Jurkat, Clone E6-1 (cell line): ENCODE measurements at regions not wholly inside any gene's neighbourhood (a gene's known extent, or its start where the extent isn't known, plus 50 kb on each side); places are given as distances from the start of the nearest gene placed in this dataset.

Source experiments
- DNase-seq: peaks from one replicate; pipeline ENCODE4 v3.0.0-alpha.2; 2011; ENCODE audit warnings: low read depth, low spot score
- H3K4me3 ChIP-seq: 2 replicates; pipeline ENCODE4 v1.5.1; 2011; ENCODE audit warnings: mild to moderate bottlenecking, low read length, control low read depth, moderate library complexity

DNA sequence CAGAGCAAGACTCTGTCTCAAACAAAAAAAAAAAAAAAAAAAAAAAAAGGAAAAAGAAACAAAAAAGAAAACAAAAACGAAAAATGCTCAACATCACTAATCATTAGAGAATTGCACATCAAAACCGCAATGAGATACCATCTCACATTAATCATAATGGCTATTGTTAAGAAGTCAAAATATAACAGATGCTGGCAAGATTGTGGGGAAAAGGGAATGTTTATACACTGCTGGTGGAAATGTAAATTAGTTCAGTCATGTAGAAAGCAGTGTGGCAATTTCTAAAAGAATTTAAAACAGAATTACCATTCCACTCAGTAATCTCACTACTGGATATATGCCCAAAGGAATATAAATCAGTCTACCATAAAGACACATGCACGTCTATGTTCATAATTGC lies 50.4 kb upstream of the PRR16 start:
- DNase-seq = no peak

More for the DNA sequence above, 50.4 kb upstream of the PRR16 start:
- no peak overlapping the region for H3K4me3 ChIP-seq
